Bronchial epithelial cell (primary cell): ENCODE measurements at regions not wholly inside any gene's neighbourhood (a gene's known extent, or its start where the extent isn't known, plus 50 kb on each side); places are given as distances from the start of the nearest gene placed in this dataset.
A peak's percentile ranks its signal among the peaks of the same experiment; 100 is the strongest.

Experiments used
- DNase-seq: peaks from one replicate; pipeline ENCODE4 v3.0.0-alpha.2; 2010; ENCODE audit warnings: low read depth
- FAIRE-seq: peaks from 2 replicates; lab custom pipeline; 2011; peaks lifted over from hg19 to GRCh38; lab: Jason Lieb, UNC
- H3K27me3 ChIP-seq: 2 replicates; pipeline ENCODE4 v1.5.1; 2011; ENCODE audit warnings: low read length; ENCODE audit not compliant: control insufficient read depth, insufficient read depth
- H3K36me3 ChIP-seq: 2 replicates; pipeline ENCODE4 v1.5.1; 2011; ENCODE audit warnings: low read length; ENCODE audit not compliant: control insufficient read depth, insufficient read depth
- H3K4me3 ChIP-seq: 2 replicates; pipeline ENCODE4 v1.5.1; 2011; ENCODE audit warnings: mild to moderate bottlenecking, low read depth, low read length, control low read depth
- TF ChIP-seq, protein P1 (sequence below): IDR thresholded peaks from 2 replicates; pipeline ENCODE4 v1.5.1; 2011; ENCODE audit warnings: mild to moderate bottlenecking, moderate library complexity, low read length, control low read depth, inconsistent platforms; ENCODE audit not compliant: insufficient read depth, severe bottlenecking

DNA sequence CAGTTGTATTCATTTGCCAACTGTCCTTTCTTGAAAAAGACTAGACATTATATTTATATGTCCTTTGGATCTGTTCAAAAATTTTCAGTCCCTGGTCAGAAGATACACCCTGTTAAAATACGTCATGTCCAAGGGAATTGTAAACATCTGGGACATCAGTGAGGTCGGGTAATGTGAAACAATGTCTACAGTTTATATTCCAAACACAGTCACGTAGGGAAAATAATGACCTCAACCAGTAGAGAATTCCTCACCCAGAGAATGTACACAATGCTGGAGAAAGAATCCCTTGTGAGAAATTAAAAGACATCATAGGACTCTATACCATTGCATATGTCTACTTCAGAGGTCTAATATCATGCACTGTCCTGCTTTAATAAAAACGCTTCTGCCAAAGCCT is 888.0 kb upstream of the CHAC2 start:
- FAIRE-seq (no peak), DNase-seq (no peak)
- Histone ChIP-seq H3K4me3 (no peak overlapping the region), H3K36me3 (no peaks in the 10 kb centered on the region), H3K27me3 (no peaks in the 10 kb centered on the region)
- TF ChIP-seq, protein P1, sequence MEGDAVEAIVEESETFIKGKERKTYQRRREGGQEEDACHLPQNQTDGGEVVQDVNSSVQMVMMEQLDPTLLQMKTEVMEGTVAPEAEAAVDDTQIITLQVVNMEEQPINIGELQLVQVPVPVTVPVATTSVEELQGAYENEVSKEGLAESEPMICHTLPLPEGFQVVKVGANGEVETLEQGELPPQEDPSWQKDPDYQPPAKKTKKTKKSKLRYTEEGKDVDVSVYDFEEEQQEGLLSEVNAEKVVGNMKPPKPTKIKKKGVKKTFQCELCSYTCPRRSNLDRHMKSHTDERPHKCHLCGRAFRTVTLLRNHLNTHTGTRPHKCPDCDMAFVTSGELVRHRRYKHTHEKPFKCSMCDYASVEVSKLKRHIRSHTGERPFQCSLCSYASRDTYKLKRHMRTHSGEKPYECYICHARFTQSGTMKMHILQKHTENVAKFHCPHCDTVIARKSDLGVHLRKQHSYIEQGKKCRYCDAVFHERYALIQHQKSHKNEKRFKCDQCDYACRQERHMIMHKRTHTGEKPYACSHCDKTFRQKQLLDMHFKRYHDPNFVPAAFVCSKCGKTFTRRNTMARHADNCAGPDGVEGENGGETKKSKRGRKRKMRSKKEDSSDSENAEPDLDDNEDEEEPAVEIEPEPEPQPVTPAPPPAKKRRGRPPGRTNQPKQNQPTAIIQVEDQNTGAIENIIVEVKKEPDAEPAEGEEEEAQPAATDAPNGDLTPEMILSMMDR = no peak

DNA sequence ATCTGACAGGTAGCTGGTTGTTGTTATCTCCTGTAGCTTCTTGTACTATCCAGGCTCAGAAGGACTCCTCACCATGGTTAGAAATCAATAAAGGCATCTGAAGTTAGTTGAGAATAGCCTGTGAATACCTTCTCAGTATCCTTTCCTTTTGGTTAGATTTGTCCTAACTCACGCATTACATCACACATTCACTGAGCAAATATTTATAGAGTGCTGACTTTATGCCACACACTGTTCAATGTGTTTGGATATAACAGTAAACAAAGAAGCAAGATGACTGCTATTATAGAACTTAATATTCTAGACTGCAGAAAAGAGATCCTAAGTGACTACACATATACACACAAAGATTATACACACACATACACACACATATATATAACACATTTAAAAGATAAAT is 889.9 kb upstream of the CHAC2 start:
- TF ChIP-seq, protein P1 = no peak
- DNase-seq (peak; percentile 7), FAIRE-seq (no peak)
- H3K4me3 ChIP-seq = no peak overlapping the region
- no peaks in the 10 kb centered on the region for H3K36me3 ChIP-seq
- H3K27me3 ChIP-seq = no peaks in the 10 kb centered on the region

DNA sequence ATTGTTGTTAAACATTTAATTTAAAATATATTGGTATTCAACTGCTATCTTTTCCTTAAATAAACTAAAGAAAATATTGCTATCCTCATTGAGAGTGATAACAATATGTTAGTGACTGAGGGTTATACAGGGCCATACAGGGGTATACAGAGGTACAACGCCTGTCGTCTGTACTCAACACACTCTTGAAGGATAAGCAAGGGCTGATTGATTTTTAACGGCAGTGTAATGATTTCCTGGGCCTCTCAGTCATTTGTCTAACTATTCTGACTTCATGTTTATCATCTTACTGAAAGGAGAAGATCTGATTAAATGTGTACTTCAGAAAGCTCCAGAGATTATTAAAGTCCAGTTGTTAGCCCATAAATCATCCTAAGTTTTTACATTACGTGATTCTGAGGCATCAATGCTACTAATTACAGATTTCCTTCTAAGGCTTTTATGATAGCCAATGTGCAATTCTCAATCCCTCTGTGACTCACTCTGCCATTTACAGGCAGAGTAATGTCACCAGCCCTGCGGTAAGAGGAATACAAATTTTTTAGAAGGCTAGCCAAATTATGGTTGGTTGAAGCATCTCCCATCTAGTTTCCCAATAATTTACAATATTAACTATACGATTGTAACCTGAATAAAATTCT is 893.0 kb upstream of the CHAC2 start:
- Histone ChIP-seq H3K4me3 (no peak overlapping the region), H3K36me3 (no peaks in the 10 kb centered on the region), H3K27me3 (no peaks in the 10 kb centered on the region)
- DNase-seq (no peak), FAIRE-seq (no peak)
- TF ChIP-seq, protein P1 = no peak

DNA sequence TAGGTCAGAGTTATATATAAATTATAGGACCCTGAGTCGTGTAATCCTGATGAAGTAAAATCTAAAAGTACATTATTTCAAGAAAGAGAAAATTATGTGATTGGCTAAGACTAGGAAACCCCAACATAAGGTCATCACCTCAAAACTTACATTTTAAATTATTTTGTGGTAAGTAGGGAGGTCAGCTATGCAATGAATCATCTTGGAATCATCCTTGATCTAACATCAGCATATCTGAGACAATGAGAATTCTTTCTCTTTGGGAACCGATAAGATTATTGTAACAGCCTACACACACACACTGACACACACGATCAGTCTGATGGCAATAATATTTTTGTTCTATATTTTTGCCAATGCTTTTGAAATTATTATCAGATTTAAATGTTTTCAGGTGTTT is 904.8 kb upstream of the CHAC2 start:
- H3K27me3 ChIP-seq = no peaks in the 10 kb centered on the region
- TF ChIP-seq, protein P1 = no peak
- DNase-seq (no peak), FAIRE-seq (no peak)
- H3K36me3 ChIP-seq = no peaks in the 10 kb centered on the region
- H3K4me3 ChIP-seq = no peak overlapping the region

DNA sequence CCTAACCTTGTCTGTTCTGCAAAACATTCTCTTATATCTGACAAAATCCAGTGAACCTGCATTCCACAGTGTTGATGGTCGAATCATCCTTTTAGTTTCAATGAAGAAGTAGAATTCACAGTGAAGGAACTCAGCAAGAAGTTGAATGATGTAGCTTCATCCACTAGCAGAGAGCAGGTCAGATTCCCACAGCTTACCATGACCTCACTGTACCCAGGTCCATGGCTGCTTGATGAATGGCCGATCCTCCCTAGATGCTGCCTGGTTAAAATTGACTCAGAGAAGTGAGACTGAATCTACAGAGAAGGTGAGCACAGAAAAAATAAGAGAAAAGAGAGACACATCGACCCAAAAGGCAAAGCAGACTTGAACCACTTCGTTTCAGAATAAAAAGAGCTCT is 906.0 kb upstream of the CHAC2 start:
- H3K36me3 ChIP-seq = no peaks in the 10 kb centered on the region
- H3K4me3 ChIP-seq = no peak overlapping the region
- TF ChIP-seq, protein P1 = no peak
- no peaks in the 10 kb centered on the region for H3K27me3 ChIP-seq
- DNase-seq (no peak), FAIRE-seq (no peak)

DNA sequence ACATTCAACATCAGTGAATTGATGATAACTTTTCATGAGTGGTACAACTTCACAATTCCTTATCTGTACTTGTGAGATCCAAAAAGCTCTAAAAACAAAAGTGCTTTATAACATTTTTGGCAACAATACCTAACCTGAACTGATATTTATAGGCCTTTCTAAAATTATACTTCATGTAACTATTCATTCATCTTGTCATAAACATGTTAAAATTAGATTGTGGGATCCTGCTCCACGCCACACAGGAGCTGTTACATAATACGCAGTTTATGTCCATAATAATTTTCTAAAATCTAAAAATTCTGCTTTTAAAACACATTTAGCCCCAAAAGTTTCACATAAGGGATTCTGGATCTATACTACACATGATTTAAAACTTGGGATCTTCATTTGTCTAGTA is 908.5 kb upstream of the CHAC2 start:
- H3K36me3 ChIP-seq = no peaks in the 10 kb centered on the region
- no peaks in the 10 kb centered on the region for H3K27me3 ChIP-seq
- DNase-seq = no peak
- no peak for FAIRE-seq
- TF ChIP-seq, protein P1 = no peak
- H3K4me3 ChIP-seq = no peak overlapping the region
